OCI-LY3 (cell line): ENCODE measurements at regions not wholly inside any gene's neighbourhood (a gene's known extent, or its start where the extent isn't known, plus 50 kb on each side); places are given as distances from the start of the nearest gene placed in this dataset.

Experiments used
- H2AFZ ChIP-seq: fragments of 200-600, 300-600 bp; shearing (Covaris generic); 2 replicates; pipeline ENCODE4 v1.6.0; 2014; ENCODE audit warnings: antibody characterized with exemption, low read depth, low read length
- H3K27ac ChIP-seq: fragments of 200-600, 300-600 bp; sonication (generic); 2 replicates; pipeline ENCODE4 v1.5.1; 2014; ENCODE audit warnings: mild to moderate bottlenecking, low read length, moderate library complexity, mixed read lengths
- H3K27me3 ChIP-seq: fragments of 200-600, 300-600 bp; sonication (generic); 2 replicates; pipeline ENCODE4 v1.6.1; 2014; ENCODE audit warnings: low read depth, low read length, mixed read lengths
- H3K36me3 ChIP-seq: fragments of 200-600, 300-600 bp; sonication (generic); replicated peaks from 2 replicates; pipeline ENCODE3; 2014; ENCODE audit warnings: low read depth, low read length, mixed read lengths
- H3K4me1 ChIP-seq: fragments of 300-600, 200-600 bp; sonication (generic); 2 replicates; pipeline ENCODE4 v1.6.1; 2014; ENCODE audit warnings: low read length, mixed read lengths
- H3K4me2 ChIP-seq: fragments of 200-600, 300-600 bp; sonication (generic); 2 replicates; pipeline ENCODE4 v1.6.1; 2014; ENCODE audit warnings: low read length, mixed read lengths
- H3K4me3 ChIP-seq: fragments of 300-600, 200-600 bp; sonication (generic); 2 replicates; pipeline ENCODE4 v1.5.1; 2014; ENCODE audit warnings: antibody characterized with exemption, mild to moderate bottlenecking, low read length, moderate library complexity
- H3K79me2 ChIP-seq: fragments of 300-600, 200-600 bp; shearing (Covaris generic); 2 replicates; pipeline ENCODE4 v1.6.1; 2014; ENCODE audit warnings: mild to moderate bottlenecking, low read length, mixed read lengths
- H3K9ac ChIP-seq: fragments of 300-600, 200-600 bp; shearing (Covaris generic); 2 replicates; pipeline ENCODE4 v1.6.0; 2014; ENCODE audit warnings: mild to moderate bottlenecking, low read length, moderate library complexity
- H3K9me3 ChIP-seq: fragments of 200-600, 300-600 bp; shearing (Covaris generic); 2 replicates; pipeline ENCODE4 v1.6.1; 2014; ENCODE audit warnings: low read length, mixed read lengths; ENCODE audit not compliant: insufficient read depth
- H4K20me1 ChIP-seq: fragments of 200-600, 300-600 bp; sonication (generic); 2 replicates; pipeline ENCODE4 v1.6.1; 2016; ENCODE audit warnings: low read length, mixed read lengths; ENCODE audit not compliant: insufficient read depth
- CTCF ChIP-seq: fragments of 200-600, 300-600 bp; sonication (generic); IDR thresholded peaks from 2 replicates; pipeline ENCODE4 v1.5.1; 2014; ENCODE audit warnings: antibody characterized with exemption, low read length, low read depth
- EZH2phosphoT487 ChIP-seq: fragments of 200-600 bp; shearing (Covaris generic); IDR thresholded peaks from 2 replicates; pipeline ENCODE4 v1.6.1; 2018; ENCODE audit warnings: antibody characterized with exemption, mixed run types, low read depth

- TF ChIP-seq CTCF (no peak), EZH2phosphoT487 (no peak)
- Histone ChIP-seq H3K4me3 (no peak overlapping the region), H3K4me2 (no peak overlapping the region), H3K27ac (no peak overlapping the region), H3K9ac (no peak overlapping the region), H3K4me1 (no peaks in the 10 kb centered on the region), H3K9me3 (no peaks in the 10 kb centered on the region), H3K27me3 (no peaks in the 10 kb centered on the region), H4K20me1 (no peaks in the 10 kb centered on the region), H3K36me3 (no peaks in the 10 kb centered on the region), H2AFZ (no peak overlapping the region), H3K79me2 (no peaks in the 10 kb centered on the region)
These were observed 346.3 kb downstream of the DSC3 start for GRCh38 chr18:30696201-30696600.

GRCh38 chr18:30694773-30695172, 347.8 kb downstream of the DSC3 start:
- H3K4me1 ChIP-seq = no peaks in the 10 kb centered on the region
- no peak overlapping the region for H2AFZ ChIP-seq
- TF ChIP-seq EZH2phosphoT487 (no peak), CTCF (no peak)
- no peaks in the 10 kb centered on the region for H3K36me3 ChIP-seq
- H3K4me3 ChIP-seq = no peak overlapping the region
- no peaks in the 10 kb centered on the region for H3K27me3 ChIP-seq
- H3K9me3 ChIP-seq = no peaks in the 10 kb centered on the region
- no peaks in the 10 kb centered on the region for H3K79me2 ChIP-seq
- no peak overlapping the region for H3K4me2 ChIP-seq
- H3K9ac ChIP-seq = no peak overlapping the region
- no peaks in the 10 kb centered on the region for H4K20me1 ChIP-seq
- no peak overlapping the region for H3K27ac ChIP-seq

GRCh38 chr18:30689216-30689615, 353.3 kb downstream of the DSC3 start:
- no peaks in the 10 kb centered on the region for H3K9me3 ChIP-seq
- no peaks in the 10 kb centered on the region for H3K4me1 ChIP-seq
- H3K79me2 ChIP-seq = no peaks in the 10 kb centered on the region
- H3K9ac ChIP-seq = no peak overlapping the region
- no peaks in the 10 kb centered on the region for H3K36me3 ChIP-seq
- H3K27ac ChIP-seq = no peak overlapping the region
- no peak overlapping the region for H2AFZ ChIP-seq
- no peak overlapping the region for H3K4me2 ChIP-seq
- no peaks in the 10 kb centered on the region for H3K27me3 ChIP-seq
- no peaks in the 10 kb centered on the region for H4K20me1 ChIP-seq
- TF ChIP-seq EZH2phosphoT487 = no peak
- TF ChIP-seq CTCF = no peak
- no peak overlapping the region for H3K4me3 ChIP-seq

GRCh38 chr18:30687501-30687900, 355.0 kb downstream of the DSC3 start:
- Histone ChIP-seq H3K9ac (no peak overlapping the region), H3K4me1 (no peaks in the 10 kb centered on the region), H3K79me2 (no peaks in the 10 kb centered on the region), H3K27ac (no peak overlapping the region), H2AFZ (no peak overlapping the region), H4K20me1 (no peaks in the 10 kb centered on the region), H3K4me2 (no peak overlapping the region), H3K36me3 (no peaks in the 10 kb centered on the region), H3K4me3 (no peak overlapping the region), H3K27me3 (no peaks in the 10 kb centered on the region), H3K9me3 (no peaks in the 10 kb centered on the region)
- TF ChIP-seq EZH2phosphoT487 (no peak), CTCF (no peak)
